GM23248 (cell line): ENCODE measurements at regions not wholly inside any gene's neighbourhood (a gene's known extent, or its start where the extent isn't known, plus 50 kb on each side); places are given as distances from the start of the nearest gene placed in this dataset.

Source experiments
- EZH2 ChIP-seq: fragments of 200-600 bp; sonication (generic); IDR thresholded peaks from 2 replicates; pipeline ENCODE4 v1.6.1; 2018; ENCODE audit warnings: antibody characterized with exemption, mild to moderate bottlenecking; ENCODE audit not compliant: insufficient read depth, poor library complexity, severe bottlenecking
- EZH2phosphoT487 ChIP-seq: fragments of 200-600 bp; sonication (generic); IDR thresholded peaks from 2 replicates; pipeline ENCODE4 v1.6.1; 2018; ENCODE audit warnings: antibody characterized with exemption, moderate library complexity, mild to moderate bottlenecking, low read depth; ENCODE audit not compliant: insufficient read depth

GRCh38 chr11:71201231-71201630 lies 51.1 kb downstream of the SHANK2 start:
- no peak for TF ChIP-seq EZH2
- TF ChIP-seq EZH2phosphoT487, result no peak
